ENCODE measurements at regions not wholly inside any gene's neighbourhood (a gene's known extent, or its start where the extent isn't known, plus 50 kb on each side); places are given as distances from the start of the nearest gene placed in this dataset.
"Not testable (repeated sequence)": the region's sequence is repeated elsewhere in the genome, so short reads cannot be mapped to it uniquely, and the experiment has no call there.

GRCh38 chr4:38483628-38484027 lies 180.4 kb upstream of the KLF3 start:
- TF ChIP-seq CTCF (IDR thresholded peaks at IDR 0.05; ENCODE audit: insufficient read depth, low read length); REST (IDR thresholded peaks at IDR 0.05; ENCODE audit: insufficient replicate concordance, low read depth); GABPA (IDR thresholded peaks at IDR 0.05; ENCODE audit: low read depth): not testable (repeated sequence)

All from HL-60 (cell line).